ENCODE measurements at regions not wholly inside any gene's neighbourhood (a gene's known extent, or its start where the extent isn't known, plus 50 kb on each side); places are given as distances from the start of the nearest gene placed in this dataset.
"Not testable (repeated sequence)": the region's sequence is repeated elsewhere in the genome, so short reads cannot be mapped to it uniquely, and the experiment has no call there.

DNA sequence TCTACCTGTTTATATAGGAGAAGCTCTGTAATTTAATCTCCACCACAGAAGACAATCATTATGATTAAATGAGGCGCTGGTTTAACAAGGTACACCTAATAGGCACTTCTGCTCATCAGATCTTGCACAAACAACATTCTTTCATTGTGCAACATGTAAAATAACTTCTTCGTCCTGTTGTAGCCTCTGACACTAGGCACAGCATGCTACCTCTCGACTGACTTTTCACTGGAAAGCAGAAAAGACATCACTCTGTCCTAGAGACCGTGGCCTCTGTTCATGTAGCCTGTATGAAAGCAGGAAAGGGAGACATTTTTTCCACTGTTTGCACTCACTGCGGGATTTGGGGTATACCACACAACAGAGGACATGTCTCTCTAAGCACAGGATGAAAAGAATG lies 316.5 kb downstream of the IRS1 start:
- Mint-ChIP-seq H3K4me3 (no peak overlapping the region), H3K9me3 (no peaks in the 10 kb centered on the region), H3K27ac (no peak overlapping the region), H3K36me3 (ENCODE audit: low read depth) (no peaks in the 10 kb centered on the region), H3K4me1 (ENCODE audit: low read depth) (peaks cover 1% of the 10 kb centered on the region), H3K27me3 (peaks cover 29% of the 10 kb centered on the region)

DNA sequence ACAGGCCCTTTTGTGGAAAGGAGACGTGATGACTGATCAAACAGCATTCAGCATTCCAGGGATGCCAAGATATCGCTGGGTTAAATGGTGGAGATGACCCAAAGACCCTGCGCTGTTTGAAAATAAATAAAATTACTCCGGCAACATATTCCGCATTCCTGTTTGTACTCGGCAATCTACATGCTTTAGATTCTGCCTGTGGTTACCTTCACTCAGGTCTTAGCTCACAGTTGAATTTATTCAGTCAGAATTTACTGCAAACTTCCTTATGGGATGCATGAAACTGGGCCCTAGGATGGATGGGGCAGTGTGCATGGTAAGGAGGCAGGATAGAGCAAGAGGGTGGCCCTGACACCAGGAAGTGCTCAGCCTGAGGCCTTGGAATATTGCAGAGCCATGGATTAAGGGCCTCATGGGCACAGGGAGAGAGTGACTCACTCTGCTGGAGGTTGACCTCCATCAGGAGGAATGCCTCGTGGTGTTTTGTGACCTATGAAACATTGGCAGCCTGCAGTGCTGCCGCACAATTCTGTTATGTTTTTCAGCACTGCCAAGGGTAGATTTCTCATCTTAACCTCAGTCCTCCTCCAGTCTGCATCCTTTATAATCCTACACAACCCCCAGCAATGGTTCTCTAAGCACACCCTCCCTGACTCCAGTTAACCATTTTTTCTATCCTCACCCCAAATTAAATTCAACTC lies 321.4 kb downstream of the IRS1 start:
- peaks cover 14% of the 10 kb centered on the region for H3K27me3 Mint-ChIP-seq
- H3K4me3 Mint-ChIP-seq, result no peak overlapping the region
- H3K4me1 Mint-ChIP-seq (ENCODE audit: low read depth), result no peaks in the 10 kb centered on the region
- no peak overlapping the region for H3K27ac Mint-ChIP-seq
- H3K36me3 Mint-ChIP-seq (ENCODE audit: low read depth), result no peaks in the 10 kb centered on the region
- peaks cover 1% of the 10 kb centered on the region for H3K9me3 Mint-ChIP-seq

DNA sequence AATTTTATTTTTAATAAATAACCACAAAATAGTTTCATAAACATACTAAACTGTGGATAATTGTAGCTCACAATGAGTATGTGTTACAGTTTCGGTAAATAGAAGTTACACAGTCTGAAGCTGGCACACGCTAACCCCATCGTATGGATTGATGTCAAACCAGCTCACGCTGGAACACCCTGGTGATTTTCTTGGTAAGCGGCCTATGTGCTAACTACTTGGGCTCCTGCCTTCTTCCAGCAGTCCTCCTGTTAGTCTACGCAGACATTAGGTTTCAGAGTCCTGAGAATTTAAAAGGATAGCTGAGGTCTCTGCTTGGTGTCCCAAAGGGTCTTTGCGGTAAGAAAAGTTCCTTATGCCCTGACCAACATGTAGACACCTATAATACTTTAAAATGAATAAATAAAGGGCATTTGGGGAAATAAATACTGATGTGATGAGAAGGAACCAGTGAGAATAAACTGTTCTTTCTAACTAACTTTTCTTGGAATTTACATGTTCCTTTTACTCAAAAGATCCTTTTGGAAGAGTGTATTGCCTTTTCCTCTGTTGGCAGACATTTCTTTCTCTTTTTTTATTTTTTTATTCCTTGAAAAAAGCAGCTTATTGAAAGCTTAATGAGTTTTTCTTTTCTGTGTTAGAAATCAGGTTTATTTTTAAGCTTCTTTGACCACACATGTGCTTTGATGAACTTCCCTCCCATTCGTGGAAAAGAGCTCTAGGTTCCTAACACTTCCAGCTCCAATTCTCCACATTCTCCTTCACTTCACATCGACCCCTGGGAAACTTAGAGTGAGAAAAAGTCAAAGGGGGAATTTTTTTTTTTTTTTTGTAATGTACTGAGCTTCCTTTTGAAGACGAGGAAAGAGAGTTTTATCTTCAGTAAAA lies 322.2 kb downstream of the IRS1 start:
- Mint-ChIP-seq H3K9me3 (peaks cover 4% of the 10 kb centered on the region), H3K36me3 (ENCODE audit: low read depth) (no peaks in the 10 kb centered on the region), H3K4me1 (ENCODE audit: low read depth) (no peaks in the 10 kb centered on the region), H3K27ac (no peak overlapping the region), H3K4me3 (no peak overlapping the region), H3K27me3 (peaks cover 11% of the 10 kb centered on the region)

- no peaks in the 10 kb centered on the region for H3K4me1 Mint-ChIP-seq (ENCODE audit: low read depth)
- no peaks in the 10 kb centered on the region for H3K36me3 Mint-ChIP-seq (ENCODE audit: low read depth)
- peaks cover 4% of the 10 kb centered on the region for H3K9me3 Mint-ChIP-seq
- H3K4me3 Mint-ChIP-seq, result no peak overlapping the region
- H3K27ac Mint-ChIP-seq, result no peak overlapping the region
- peaks cover 11% of the 10 kb centered on the region for H3K27me3 Mint-ChIP-seq
These were observed 324.0 kb downstream of the IRS1 start for GRCh38 chr2:226475650-226476049.

- H3K27ac Mint-ChIP-seq, result no peak overlapping the region
- H3K9me3 Mint-ChIP-seq, result peaks cover 4% of the 10 kb centered on the region
These were observed 325.5 kb downstream of the IRS1 start for GRCh38 chr2:226474131-226474530.

DNA sequence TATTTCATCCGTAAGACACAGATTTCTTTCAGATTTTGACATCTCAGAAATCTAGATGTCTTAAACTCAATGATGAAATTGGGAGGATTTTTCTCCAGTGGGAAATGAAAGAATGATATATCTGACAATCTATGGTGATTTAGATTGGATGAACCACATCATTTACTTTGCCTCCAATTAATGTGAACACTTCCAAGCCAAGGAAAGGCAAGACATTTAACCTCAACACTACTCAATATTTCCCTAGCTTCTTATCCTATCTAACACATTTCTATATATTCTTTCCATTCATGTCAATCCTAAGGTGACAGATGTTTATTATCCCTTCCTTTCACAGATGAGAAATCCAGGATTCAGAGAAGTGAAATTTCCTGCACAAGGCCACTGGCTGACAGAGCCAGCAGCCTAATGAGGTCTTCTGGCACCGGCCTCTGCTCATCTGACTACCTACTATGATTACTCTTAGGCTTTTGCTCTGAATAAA lies 327.6 kb downstream of the IRS1 start:
- H3K4me1 Mint-ChIP-seq (ENCODE audit: low read depth), result no peaks in the 10 kb centered on the region
- no peak overlapping the region for H3K4me3 Mint-ChIP-seq
- no peaks in the 10 kb centered on the region for H3K36me3 Mint-ChIP-seq (ENCODE audit: low read depth)
- H3K27ac Mint-ChIP-seq, result no peak overlapping the region
- peaks cover 4% of the 10 kb centered on the region for H3K9me3 Mint-ChIP-seq
- H3K27me3 Mint-ChIP-seq, result peaks cover 8% of the 10 kb centered on the region

More at GRCh38 chr2:226474131-226474530, 325.5 kb downstream of the IRS1 start:
- Mint-ChIP-seq H3K36me3 (ENCODE audit: low read depth) (no peaks in the 10 kb centered on the region), H3K27me3 (peaks cover 11% of the 10 kb centered on the region), H3K4me1 (ENCODE audit: low read depth) (no peaks in the 10 kb centered on the region), H3K4me3 (no peak overlapping the region)

DNA sequence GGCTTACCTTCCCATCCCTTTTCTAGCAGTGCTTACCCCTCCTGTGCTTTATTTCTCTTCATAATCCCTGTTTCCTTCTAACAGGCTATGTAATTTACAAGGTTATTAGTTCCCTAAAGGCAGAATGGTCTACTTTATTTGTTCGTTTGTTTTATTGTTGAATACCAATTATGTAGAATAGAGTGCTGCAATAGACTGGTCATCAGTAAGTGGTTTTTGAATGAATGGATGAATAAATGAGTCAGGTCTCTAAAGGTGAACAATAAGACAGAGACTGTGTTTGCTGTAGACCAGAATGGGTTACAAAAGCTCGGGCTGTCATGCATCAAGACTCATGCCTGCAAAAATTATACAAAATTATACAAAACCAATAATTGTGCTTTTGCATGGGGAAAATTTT lies 332.0 kb downstream of the IRS1 start:
- no peak overlapping the region for H3K27ac Mint-ChIP-seq
- H3K4me3 Mint-ChIP-seq, result no peak overlapping the region
- H3K9me3 Mint-ChIP-seq, result peaks cover 2% of the 10 kb centered on the region
- no peaks in the 10 kb centered on the region for H3K27me3 Mint-ChIP-seq
- H3K4me1 Mint-ChIP-seq (ENCODE audit: low read depth), result no peaks in the 10 kb centered on the region
- H3K36me3 Mint-ChIP-seq (ENCODE audit: low read depth), result no peaks in the 10 kb centered on the region

- peaks cover 6% of the 10 kb centered on the region for H3K9me3 Mint-ChIP-seq
- H3K27ac Mint-ChIP-seq, result no peak overlapping the region
- no peaks in the 10 kb centered on the region for H3K27me3 Mint-ChIP-seq
- H3K4me3 Mint-ChIP-seq, result no peak overlapping the region
- no peaks in the 10 kb centered on the region for H3K36me3 Mint-ChIP-seq (ENCODE audit: low read depth)
- H3K4me1 Mint-ChIP-seq (ENCODE audit: low read depth), result no peaks in the 10 kb centered on the region
These were observed 332.4 kb downstream of the IRS1 start for GRCh38 chr2:226467221-226467620.

DNA sequence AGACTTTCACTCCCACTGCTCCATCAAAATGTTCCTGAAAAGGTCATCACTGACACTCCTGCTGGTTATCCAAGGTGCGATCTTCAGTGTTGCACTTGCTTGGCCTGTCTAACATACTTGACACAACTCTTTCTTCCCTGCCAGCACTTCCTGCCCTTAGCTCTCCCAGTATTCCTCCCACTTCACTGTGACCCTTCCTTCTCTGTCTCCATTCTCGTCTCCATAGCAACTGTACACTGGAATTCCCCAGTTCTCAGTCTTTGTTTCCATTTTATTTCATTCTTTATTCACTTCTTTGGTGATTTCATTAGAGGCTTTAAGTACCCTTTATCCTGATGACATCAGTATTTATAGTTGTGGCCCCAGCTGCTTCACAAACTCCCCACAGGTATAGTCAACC lies 333.0 kb downstream of the IRS1 start:
- H3K27ac Mint-ChIP-seq, result no peak overlapping the region
- H3K36me3 Mint-ChIP-seq (ENCODE audit: low read depth), result no peaks in the 10 kb centered on the region
- H3K4me3 Mint-ChIP-seq, result no peak overlapping the region
- peaks cover 10% of the 10 kb centered on the region for H3K9me3 Mint-ChIP-seq
- H3K4me1 Mint-ChIP-seq (ENCODE audit: low read depth), result no peaks in the 10 kb centered on the region
- no peaks in the 10 kb centered on the region for H3K27me3 Mint-ChIP-seq

GRCh38 chr2:226466124-226466523 lies 333.5 kb downstream of the IRS1 start:
- Mint-ChIP-seq H3K4me3 (no peak overlapping the region), H3K27ac (no peak overlapping the region), H3K27me3 (no peaks in the 10 kb centered on the region), H3K4me1 (ENCODE audit: low read depth) (no peaks in the 10 kb centered on the region), H3K9me3 (peaks cover 10% of the 10 kb centered on the region), H3K36me3 (ENCODE audit: low read depth) (no peaks in the 10 kb centered on the region)

- H3K4me3 Mint-ChIP-seq, result no peak overlapping the region
- H3K9me3 Mint-ChIP-seq, result peaks cover 10% of the 10 kb centered on the region
- H3K27ac Mint-ChIP-seq, result no peak overlapping the region
- no peaks in the 10 kb centered on the region for H3K4me1 Mint-ChIP-seq (ENCODE audit: low read depth)
- H3K27me3 Mint-ChIP-seq, result no peaks in the 10 kb centered on the region
- no peaks in the 10 kb centered on the region for H3K36me3 Mint-ChIP-seq (ENCODE audit: low read depth)
These were observed 335.2 kb downstream of the IRS1 start for GRCh38 chr2:226464380-226464779.

DNA sequence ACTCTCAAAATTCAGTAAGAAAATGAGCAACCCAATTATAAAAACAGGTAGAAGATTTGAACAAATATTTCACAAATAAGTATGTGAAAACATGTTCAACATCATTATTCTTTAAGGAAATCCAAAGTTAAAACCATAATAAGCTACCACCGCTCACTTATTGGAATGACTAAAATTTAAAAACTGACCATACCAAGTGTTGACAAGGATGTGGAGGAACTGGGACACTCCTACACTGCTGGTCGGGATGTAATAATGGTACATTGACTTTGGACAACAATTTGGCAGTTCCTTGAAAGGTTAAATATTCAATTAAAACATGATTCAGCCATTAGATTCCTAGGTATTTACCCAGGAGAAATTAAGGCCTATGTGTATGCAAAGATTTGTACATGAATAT lies 336.5 kb downstream of the IRS1 start:
- no peak overlapping the region for H3K27ac Mint-ChIP-seq
- H3K36me3 Mint-ChIP-seq (ENCODE audit: low read depth), result no peaks in the 10 kb centered on the region
- no peak overlapping the region for H3K4me3 Mint-ChIP-seq
- no peaks in the 10 kb centered on the region for H3K4me1 Mint-ChIP-seq (ENCODE audit: low read depth)
- H3K27me3 Mint-ChIP-seq, result no peaks in the 10 kb centered on the region
- H3K9me3 Mint-ChIP-seq, result peaks cover 10% of the 10 kb centered on the region

DNA sequence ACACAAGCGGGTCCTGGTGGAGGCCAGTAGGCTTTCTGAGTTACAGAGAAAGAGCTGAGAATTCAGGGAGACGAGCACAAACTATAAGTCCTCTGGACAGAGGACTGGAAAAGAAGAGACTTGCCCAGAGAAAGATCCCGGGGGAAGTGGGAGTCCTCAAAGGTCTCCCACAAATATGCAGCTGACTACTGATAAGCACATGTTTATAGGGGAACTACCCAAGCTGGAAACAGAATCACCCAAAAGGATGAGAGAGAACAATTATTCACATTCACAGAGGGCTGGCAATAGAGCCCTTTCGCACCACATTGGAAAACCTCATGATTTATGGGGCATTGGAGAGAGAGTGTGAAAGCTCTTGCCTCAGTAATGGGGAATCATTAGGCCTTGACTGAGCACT lies 337.6 kb downstream of the IRS1 start:
- H3K27ac Mint-ChIP-seq, result no peak overlapping the region
- H3K27me3 Mint-ChIP-seq, result peaks cover 2% of the 10 kb centered on the region
- no peaks in the 10 kb centered on the region for H3K36me3 Mint-ChIP-seq (ENCODE audit: low read depth)
- H3K4me1 Mint-ChIP-seq (ENCODE audit: low read depth), result no peaks in the 10 kb centered on the region
- H3K9me3 Mint-ChIP-seq, result peaks cover 10% of the 10 kb centered on the region
- H3K4me3 Mint-ChIP-seq, result no peak overlapping the region

DNA sequence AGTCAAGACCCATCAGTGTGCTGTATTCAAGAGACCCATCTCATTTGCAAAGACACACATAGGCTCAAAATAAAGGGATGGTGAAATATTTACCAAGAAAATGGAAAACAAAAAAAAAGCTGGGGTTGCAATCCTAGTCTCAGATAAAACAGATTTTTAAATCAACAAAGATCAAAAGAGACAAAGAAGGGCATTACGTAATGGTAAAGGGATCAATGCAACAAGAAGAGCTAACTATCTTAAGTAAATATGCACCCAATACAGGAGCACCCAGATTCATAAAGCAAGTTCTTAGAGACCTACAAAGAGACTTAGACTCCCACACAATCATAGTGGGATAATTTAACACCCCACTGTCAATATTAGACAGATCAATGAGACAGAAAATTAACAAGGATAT lies 343.5 kb downstream of the IRS1 start:
- H3K27me3 Mint-ChIP-seq, result peaks cover 22% of the 10 kb centered on the region
- H3K4me3 Mint-ChIP-seq; H3K4me1 Mint-ChIP-seq (ENCODE audit: low read depth); H3K9me3 Mint-ChIP-seq; H3K36me3 Mint-ChIP-seq (ENCODE audit: low read depth); H3K27ac Mint-ChIP-seq: not testable (repeated sequence)

GRCh38 chr2:226452768-226453167 lies 346.9 kb downstream of the IRS1 start:
- Mint-ChIP-seq H3K27me3 (peaks cover 29% of the 10 kb centered on the region), H3K36me3 (ENCODE audit: low read depth) (no peaks in the 10 kb centered on the region), H3K4me1 (ENCODE audit: low read depth) (no peaks in the 10 kb centered on the region), H3K27ac (no peak overlapping the region), H3K9me3 (no peaks in the 10 kb centered on the region), H3K4me3 (no peak overlapping the region)
